Neural cell (in vitro differentiated cells): ENCODE measurements at regions not wholly inside any gene's neighbourhood (a gene's known extent, or its start where the extent isn't known, plus 50 kb on each side); places are given as distances from the start of the nearest gene placed in this dataset.

Experiments
- H2AFZ ChIP-seq: fragments of 200-600, 300-800 bp; sonication (generic), shearing (Covaris generic); 2 replicates; pipeline ENCODE4 v1.6.0; 2014; ENCODE audit warnings: low read depth, mild to moderate bottlenecking, antibody characterized with exemption, low read length, moderate library complexity
- H3F3A ChIP-seq: fragments of 200-600 bp; shearing (Covaris generic); 2 replicates; pipeline ENCODE4 v1.6.1; 2016; ENCODE audit warnings: mild to moderate bottlenecking, moderate library complexity, mixed read lengths, antibody characterized with exemption, low read length; ENCODE audit not compliant: insufficient read depth, poor library complexity, severe bottlenecking
- H3K27ac ChIP-seq: fragments of 200-600, 300-800 bp; sonication (generic), shearing (Covaris generic); 2 replicates; pipeline ENCODE4 v1.5.1; 2014; ENCODE audit warnings: mild to moderate bottlenecking, low read length, moderate library complexity
- H3K27me3 ChIP-seq: fragments of 300-800, 200-600 bp; sonication (generic), shearing (Covaris generic); 2 replicates; pipeline ENCODE4 v1.6.0; 2014; ENCODE audit warnings: mild to moderate bottlenecking, low read depth, low read length, moderate library complexity; ENCODE audit not compliant: insufficient read depth
- H3K36me3 ChIP-seq: fragments of 300-800, 200-600 bp; sonication (generic), shearing (Covaris generic); 2 replicates; pipeline ENCODE4 v1.5.1; 2014; ENCODE audit warnings: mild to moderate bottlenecking, antibody characterized with exemption, low read length, moderate library complexity; ENCODE audit not compliant: insufficient read depth
- H3K4me2 ChIP-seq: fragments of 300-800, 200-600 bp; sonication (generic), shearing (Covaris generic); 2 replicates; pipeline ENCODE4 v1.6.0; 2014; ENCODE audit warnings: mild to moderate bottlenecking, low read length
- H3K4me3 ChIP-seq: fragments of 300-800, 200-600 bp; sonication (generic), shearing (Covaris generic); 2 replicates; pipeline ENCODE4 v1.5.1; 2014; ENCODE audit warnings: mild to moderate bottlenecking, low read length, moderate library complexity
- H3K79me2 ChIP-seq: fragments of 200-600 bp; shearing (Covaris generic); replicated peaks from 2 replicates; pipeline ENCODE4 v1.6.0; 2014; ENCODE audit warnings: mild to moderate bottlenecking, low read length, moderate library complexity; ENCODE audit not compliant: insufficient read depth
- H3K9ac ChIP-seq: fragments of 300-800, 200-600 bp; sonication (generic), shearing (Covaris generic); 2 replicates; pipeline ENCODE4 v1.6.1; 2016; ENCODE audit warnings: mild to moderate bottlenecking, low read length, mixed read lengths
- H3K9me2 ChIP-seq: fragments of 200-600 bp; shearing (Covaris generic); 2 replicates; pipeline ENCODE4 v1.6.1; 2016; ENCODE audit warnings: mild to moderate bottlenecking, low read length, mixed read lengths; ENCODE audit not compliant: insufficient read depth
- H3K9me3 ChIP-seq: fragments of 200-600, 300-800 bp; sonication (generic), shearing (Covaris generic); 2 replicates; pipeline ENCODE4 v1.6.1; 2016; ENCODE audit warnings: mild to moderate bottlenecking, mixed run types, low read length, moderate library complexity, mixed read lengths
- H4K20me1 ChIP-seq: fragments of 200-600 bp; shearing (Covaris generic); 2 replicates; pipeline ENCODE4 v1.6.1; 2016; ENCODE audit warnings: mild to moderate bottlenecking, mixed run types; ENCODE audit not compliant: insufficient read depth
- CTCF ChIP-seq: fragments of 450-650 bp; IDR thresholded peaks from 2 replicates; pipeline ENCODE4 v1.5.1; 2014; ENCODE audit warnings: antibody characterized with exemption, mild to moderate bottlenecking, moderate library complexity; ENCODE audit not compliant: poor library complexity, severe bottlenecking
- EP300 ChIP-seq: fragments of 450-650 bp; conservative IDR thresholded peaks from 2 replicates; pipeline ENCODE4 v1.6.1; 2014; ENCODE audit warnings: antibody characterized with exemption, mild to moderate bottlenecking, moderate library complexity; ENCODE audit not compliant: poor library complexity, severe bottlenecking
- EZH2 ChIP-seq: fragments of 200-600, 300-800 bp; shearing (Covaris generic), sonication (generic); IDR thresholded peaks from 2 replicates; pipeline ENCODE4 v1.6.1; 2014; ENCODE audit warnings: antibody characterized with exemption, low read length, borderline replicate concordance, mild to moderate bottlenecking; ENCODE audit not compliant: insufficient read depth, poor library complexity, severe bottlenecking
- MXI1 ChIP-seq: fragments of 450-650 bp; conservative IDR thresholded peaks from 2 replicates; pipeline ENCODE4 v1.6.1; 2014; ENCODE audit warnings: antibody characterized with exemption, mild to moderate bottlenecking; ENCODE audit not compliant: poor library complexity, severe bottlenecking
- POLR2AphosphoS5 ChIP-seq: IDR thresholded peaks from 2 replicates; pipeline ENCODE4 v1.6.1; 2012
- RAD21 ChIP-seq: fragments of 450-650 bp; conservative IDR thresholded peaks from 2 replicates; pipeline ENCODE4 v1.6.1; 2014; ENCODE audit warnings: antibody characterized with exemption, mild to moderate bottlenecking, moderate library complexity
- REST ChIP-seq: IDR thresholded peaks from 2 replicates; pipeline ENCODE4 v1.6.1; 2012; ENCODE audit warnings: borderline replicate concordance
- SMC3 ChIP-seq: fragments of 450-650 bp; conservative IDR thresholded peaks from 2 replicates; pipeline ENCODE4 v1.6.1; 2014; ENCODE audit warnings: antibody characterized with exemption, mild to moderate bottlenecking, moderate library complexity; ENCODE audit not compliant: poor library complexity
- TAF1 ChIP-seq: IDR thresholded peaks from 2 replicates; pipeline ENCODE4 v1.6.1; 2012; ENCODE audit warnings: low read depth

DNA sequence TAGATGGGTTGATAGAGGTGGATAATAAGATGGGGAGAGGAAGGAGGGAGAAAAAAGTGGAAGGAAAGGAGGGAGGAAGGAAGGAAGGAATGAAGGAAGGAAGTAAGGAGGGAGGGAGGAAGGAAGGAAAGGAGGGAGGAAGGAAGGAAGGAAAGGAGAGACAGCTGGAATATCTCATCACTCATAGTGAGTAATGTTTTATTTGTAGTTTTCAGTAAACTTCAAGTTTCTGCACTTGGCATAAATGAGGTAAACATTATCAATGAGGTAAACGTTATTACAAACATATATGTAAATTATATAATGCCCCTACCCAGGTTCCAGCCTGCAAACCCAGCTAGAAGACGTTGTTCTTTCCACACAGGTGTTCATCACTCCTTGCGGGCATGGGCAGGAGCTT, 89.8 kb upstream of the XYLT1 start:
- H3K27me3 ChIP-seq = no peaks in the 10 kb centered on the region
- H3K9me2 ChIP-seq = no peaks in the 10 kb centered on the region
- no peak overlapping the region for H3K4me2 ChIP-seq
- H3K79me2 ChIP-seq = no peaks in the 10 kb centered on the region
- H3K9ac ChIP-seq = no peak overlapping the region
- no peaks in the 10 kb centered on the region for H3F3A ChIP-seq
- H3K4me3 ChIP-seq = no peak overlapping the region
- H3K9me3 ChIP-seq = no peaks in the 10 kb centered on the region
- H3K36me3 ChIP-seq = no peaks in the 10 kb centered on the region
- H2AFZ ChIP-seq = no peak overlapping the region
- H3K27ac ChIP-seq = no peak overlapping the region
- TF ChIP-seq TAF1 (no peak), REST (no peak), EZH2 (no peak)
- no peaks in the 10 kb centered on the region for H4K20me1 ChIP-seq

GRCh38 chr16:17559394-17559793, 88.6 kb upstream of the XYLT1 start:
- no peaks in the 10 kb centered on the region for H3K79me2 ChIP-seq
- TF ChIP-seq MXI1 (no peak), CTCF (no peak), RAD21 (no peak), SMC3 (no peak), TAF1 (no peak), EP300 (no peak), EZH2 (no peak), REST (no peak), POLR2AphosphoS5 (no peak)
- H2AFZ ChIP-seq = no peak overlapping the region

More at GRCh38 chr16:17559394-17559793, 88.6 kb upstream of the XYLT1 start:
- H3K27ac ChIP-seq = no peak overlapping the region
- no peaks in the 10 kb centered on the region for H3K36me3 ChIP-seq
- H3K4me2 ChIP-seq = no peak overlapping the region
- no peaks in the 10 kb centered on the region for H4K20me1 ChIP-seq
- H3K9me2 ChIP-seq = no peaks in the 10 kb centered on the region
- no peak overlapping the region for H3K4me3 ChIP-seq
- H3K9me3 ChIP-seq = no peaks in the 10 kb centered on the region
- no peaks in the 10 kb centered on the region for H3K27me3 ChIP-seq
- H3F3A ChIP-seq = no peaks in the 10 kb centered on the region
- H3K9ac ChIP-seq = no peak overlapping the region
